Ovary (tissue), 3 donors: ENCODE measurements at regions not wholly inside any gene's neighbourhood (a gene's known extent, or its start where the extent isn't known, plus 50 kb on each side); places are given as distances from the start of the nearest gene placed in this dataset.

ENCODE experiments used
- CTCF ChIP-seq, 3 donors: fragments of 450-650 bp in 2 of 3; fragments of 200-600 bp in 1 of 3; IDR thresholded peaks; one replicate each; pipeline versions ENCODE4 v1.5.1 to v1.8.0; 2016 to 2022; ENCODE audit warnings: antibody characterized with exemption in 3 of 3, mild to moderate bottlenecking in 1 of 3
- POLR2A ChIP-seq: fragments of 450-650 bp; IDR thresholded peaks from one replicate; pipeline ENCODE4 v1.6.1; 2017; ENCODE audit warnings: antibody characterized with exemption, mild to moderate bottlenecking, moderate library complexity
- donor health status: DM: no; HTN: no; CAD: no.

- TF ChIP-seq CTCF (IDR thresholded peaks at IDR 0.05): no peak
- no peak for TF ChIP-seq POLR2A
These were observed 60.5 kb upstream of the VGLL2 start for GRCh38 chr6:117204903-117205302.
